Astrocyte of the cerebellum (primary cell): ENCODE measurements at regions not wholly inside any gene's neighbourhood (a gene's known extent, or its start where the extent isn't known, plus 50 kb on each side); places are given as distances from the start of the nearest gene placed in this dataset.

Experiments
- DNase-seq: peaks from one replicate; pipeline ENCODE4 v3.0.0-alpha.2; 2011; ENCODE audit warnings: low read depth
- H3K4me3 ChIP-seq: 2 replicates; pipeline ENCODE4 v1.5.1; 2011; ENCODE audit warnings: mild to moderate bottlenecking, low read depth, low read length, moderate library complexity
- CTCF ChIP-seq: IDR thresholded peaks from 2 replicates; pipeline ENCODE4 v1.5.1; 2012; ENCODE audit warnings: low read length, low read depth, moderate library complexity, mild to moderate bottlenecking; ENCODE audit errors: missing control alignments
- in situ Hi-C: cut with HindIII; loops from 2 replicates; pipeline ENCODE4 v1.10.0; 2017; ENCODE audit warnings: low sequenced_read_pairs

- no peak for TF ChIP-seq CTCF
- in situ Hi-C loops = no loop called here
- DNase-seq = no peak
These were observed 170.7 kb downstream of the ANKRD50 start for GRCh38 chr4:124541652-124542420.

GRCh38 chr4:124555959-124556358, 156.6 kb downstream of the ANKRD50 start:
- DNase-seq = no peak
- TF ChIP-seq CTCF = no peak
- in situ Hi-C loops = no loop called here
- H3K4me3 ChIP-seq = no peak overlapping the region

More at GRCh38 chr4:124541652-124542420, 170.7 kb downstream of the ANKRD50 start:
- no peak overlapping the region for H3K4me3 ChIP-seq

- H3K4me3 ChIP-seq = no peak overlapping the region
- no peak for DNase-seq
- no peak for TF ChIP-seq CTCF
- in situ Hi-C loops = no loop called here
These were observed 148.4 kb downstream of the ANKRD50 start for GRCh38 chr4:124564121-124564520.

- no peak overlapping the region for H3K4me3 ChIP-seq
- no peak for TF ChIP-seq CTCF
- no peak for DNase-seq
- in situ Hi-C loops = no loop called here
These were observed 147.2 kb downstream of the ANKRD50 start for GRCh38 chr4:124565371-124565770.

- in situ Hi-C loops = no loop called here
- H3K4me3 ChIP-seq = no peak overlapping the region
- no peak for TF ChIP-seq CTCF
- DNase-seq = no peak
These were observed 146.5 kb downstream of the ANKRD50 start for GRCh38 chr4:124566030-124566429.

- no peak for DNase-seq
- no peak for TF ChIP-seq CTCF
- H3K4me3 ChIP-seq = no peak overlapping the region
- in situ Hi-C loops = no loop called here
These were observed 139.5 kb downstream of the ANKRD50 start for GRCh38 chr4:124573056-124573455.

- no peak for TF ChIP-seq CTCF
- no peak for DNase-seq
- H3K4me3 ChIP-seq = no peak overlapping the region
- in situ Hi-C loops = no loop called here
These were observed 132.6 kb downstream of the ANKRD50 start for GRCh38 chr4:124579896-124580295.
